H9 (cell line): ENCODE measurements at regions not wholly inside any gene's neighbourhood (a gene's known extent, or its start where the extent isn't known, plus 50 kb on each side); places are given as distances from the start of the nearest gene placed in this dataset.

Experiments used
- DNase-seq: peaks from one replicate; pipeline ENCODE4 v3.0.0-alpha.2; 2017
- H2AFZ ChIP-seq: one replicate; pipeline ENCODE4 v1.6.1; 2013; ENCODE audit warnings: mild to moderate bottlenecking, low read length, control low read depth, moderate library complexity
- H2AK5ac ChIP-seq: 2 replicates; pipeline ENCODE4 v1.6.1; 2013; ENCODE audit warnings: low read length, control low read depth, mixed read lengths; ENCODE audit not compliant: insufficient read length
- H2BK120ac ChIP-seq: one replicate; pipeline ENCODE4 v1.6.1; 2013; ENCODE audit warnings: low read depth, mild to moderate bottlenecking, low read length, control low read depth, inconsistent platforms; ENCODE audit not compliant: poor library complexity, severe bottlenecking
- H2BK12ac ChIP-seq: 2 replicates; pipeline ENCODE4 v1.6.1; 2013; ENCODE audit warnings: low read length, control low read depth, mixed read lengths, low read depth; ENCODE audit not compliant: insufficient read length
- H2BK15ac ChIP-seq: 2 replicates; pipeline ENCODE4 v1.6.1; 2013; ENCODE audit warnings: low read depth, low read length, control low read depth
- H2BK20ac ChIP-seq: one replicate; pipeline ENCODE4 v1.6.1; 2013; ENCODE audit warnings: low read depth, mild to moderate bottlenecking, low read length, control low read depth, inconsistent platforms; ENCODE audit not compliant: poor library complexity, severe bottlenecking
- H2BK5ac ChIP-seq: 2 replicates; pipeline ENCODE4 v1.6.1; 2013; ENCODE audit warnings: low read length, control low read depth, mixed read lengths; ENCODE audit not compliant: insufficient read length
- H3K14ac ChIP-seq: 2 replicates; pipeline ENCODE4 v1.6.1; 2013; ENCODE audit warnings: low read length, control low read depth; ENCODE audit not compliant: insufficient read depth
- H3K18ac ChIP-seq: 2 replicates; pipeline ENCODE4 v1.6.1; 2013; ENCODE audit warnings: low read depth, mild to moderate bottlenecking, mixed read lengths, low read length, control low read depth; ENCODE audit not compliant: insufficient read length
- H3K23ac ChIP-seq: 2 replicates; pipeline ENCODE4 v1.6.1; 2013; ENCODE audit warnings: low read length, control low read depth, mixed read lengths, low read depth; ENCODE audit not compliant: insufficient read length
- H3K23me2 ChIP-seq: 2 replicates; pipeline ENCODE4 v1.6.1; 2013; ENCODE audit warnings: low read depth, mild to moderate bottlenecking, mixed read lengths, low read length, control low read depth; ENCODE audit not compliant: insufficient read length, poor library complexity, severe bottlenecking
- H3K27ac ChIP-seq: 2 replicates; pipeline ENCODE4 v1.5.1; 2013; ENCODE audit warnings: low read length, control low read depth, mixed read lengths, low read depth; ENCODE audit not compliant: insufficient read length
- H3K27me3 ChIP-seq: 2 replicates; pipeline ENCODE4 v1.6.1; 2013; ENCODE audit warnings: low read length, control low read depth, inconsistent platforms; ENCODE audit not compliant: insufficient read depth
- H3K4ac ChIP-seq: 2 replicates; pipeline ENCODE4 v1.6.1; 2013; ENCODE audit warnings: low read depth, mild to moderate bottlenecking, control low read depth, inconsistent platforms, low read length, moderate library complexity
- H3K4me1 ChIP-seq: 2 replicates; pipeline ENCODE4 v1.6.1; 2013; ENCODE audit warnings: low read length, control low read depth, inconsistent platforms; ENCODE audit not compliant: insufficient read depth
- H3K4me2 ChIP-seq: 2 replicates; pipeline ENCODE4 v1.6.1; 2013; ENCODE audit warnings: low read length, control low read depth, mixed read lengths; ENCODE audit not compliant: insufficient read length, insufficient read depth
- H3K56ac ChIP-seq: 2 replicates; pipeline ENCODE4 v1.6.1; 2013; ENCODE audit warnings: low read depth, mild to moderate bottlenecking, mixed read lengths, low read length, control low read depth; ENCODE audit not compliant: insufficient read length
- H3K79me1 ChIP-seq: 2 replicates; pipeline ENCODE4 v1.6.1; 2013; ENCODE audit warnings: low read depth, mild to moderate bottlenecking, moderate library complexity, low read length, control low read depth, inconsistent platforms; ENCODE audit not compliant: insufficient read depth, poor library complexity, severe bottlenecking
- H3K79me2 ChIP-seq: 2 replicates; pipeline ENCODE4 v1.6.1; 2013; ENCODE audit warnings: low read length, control low read depth, inconsistent platforms; ENCODE audit not compliant: insufficient read depth
- H3K9ac ChIP-seq: 2 replicates; pipeline ENCODE4 v1.6.1; 2013; ENCODE audit warnings: low read length, control low read depth, mixed read lengths; ENCODE audit not compliant: insufficient read length; ENCODE audit errors: extremely low read depth
- H3K9me3 ChIP-seq: one replicate; pipeline ENCODE4 v1.6.1; 2013; ENCODE audit warnings: low read depth, low read length, inconsistent platforms; ENCODE audit not compliant: control insufficient read depth
- H3T11ph ChIP-seq: one replicate; pipeline ENCODE4 v1.6.1; 2013; ENCODE audit warnings: mild to moderate bottlenecking, low read length, control low read depth, inconsistent platforms
- H4K20me1 ChIP-seq: one replicate; pipeline ENCODE4 v1.6.1; 2013; ENCODE audit not compliant: control insufficient read depth, insufficient read length, insufficient read depth
- H4K5ac ChIP-seq: 2 replicates; pipeline ENCODE4 v1.6.1; 2013; ENCODE audit warnings: low read depth, mild to moderate bottlenecking, mixed read lengths, low read length, control low read depth; ENCODE audit not compliant: insufficient read length
- H4K8ac ChIP-seq: replicated peaks from 2 replicates; pipeline ENCODE4 v1.6.1; 2013; ENCODE audit warnings: low read length, control low read depth, mixed read lengths, low read depth; ENCODE audit not compliant: insufficient read length
- H4K91ac ChIP-seq: 2 replicates; pipeline ENCODE4 v1.6.1; 2013; ENCODE audit warnings: low read depth, mild to moderate bottlenecking, moderate library complexity, mixed read lengths, low read length, control low read depth; ENCODE audit not compliant: insufficient read length
- H3K27ac Mint-ChIP-seq, 3 experiments: 2 replicates in 2 of 3; 3 replicates in 1 of 3; pipeline ENCODE4 v1.8.0; 2020 to 2021; ENCODE audit warnings: mixed read lengths in 3 of 3, mild to moderate bottlenecking in 1 of 3, moderate library complexity in 1 of 3
- H3K27me3 Mint-ChIP-seq: 2 replicates; pipeline ENCODE4 v1.8.0; 2021; ENCODE audit warnings: low read depth, mild to moderate bottlenecking, moderate library complexity, mixed read lengths
- H3K36me3 Mint-ChIP-seq, 3 experiments: 2 replicates in 2 of 3; 3 replicates in 1 of 3; pipeline ENCODE4 v1.8.0; 2020 to 2021; ENCODE audit warnings: low read depth in 3 of 3, mixed read lengths in 3 of 3; ENCODE audit not compliant: insufficient read depth in 1 of 3
- H3K4me1 Mint-ChIP-seq, 2 experiments: 2 replicates each; pipeline ENCODE4 v1.8.0; 2020; ENCODE audit warnings: mixed read lengths in 2 of 2
- H3K4me3 Mint-ChIP-seq, 2 experiments: 2 replicates in 1 of 2; 3 replicates in 1 of 2; pipeline ENCODE4 v1.8.0; 2020 to 2021; ENCODE audit warnings: mild to moderate bottlenecking in 2 of 2, mixed read lengths in 2 of 2, moderate library complexity in 1 of 2
- H3K9me3 Mint-ChIP-seq, 2 experiments: 2 replicates in 1 of 2; 3 replicates in 1 of 2; pipeline ENCODE4 v1.8.0; 2020; ENCODE audit warnings: mild to moderate bottlenecking in 2 of 2, mixed read lengths in 2 of 2, moderate library complexity in 1 of 2
- TF ChIP-seq, protein P1 (sequence below): fragments of 200-600 bp; sonication (generic); conservative IDR thresholded peaks from 3 replicates; pipeline ENCODE4 v1.8.0; 2021; ENCODE audit warnings: antibody characterized with exemption, mild to moderate bottlenecking

DNA sequence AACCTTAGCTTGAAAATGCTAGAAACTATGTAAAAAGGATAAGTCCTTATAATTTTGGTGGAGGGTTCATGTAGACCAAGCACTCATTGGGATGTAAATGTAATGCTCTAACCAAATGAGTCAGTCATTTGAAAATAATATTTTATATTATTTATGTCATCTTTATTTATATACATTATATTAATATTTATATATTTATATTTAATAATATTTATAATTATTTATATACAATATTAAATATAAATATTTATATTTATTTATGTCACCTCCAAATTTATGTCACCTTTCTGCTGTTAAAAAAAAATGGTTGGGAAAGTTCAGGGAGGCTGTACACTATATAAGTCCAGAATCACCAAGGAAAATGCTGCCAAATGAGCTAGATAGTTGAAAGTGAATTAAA, 254.3 kb downstream of the FIGN start:
- Histone ChIP-seq H3K4me1 (no peaks in the 10 kb centered on the region), H4K8ac (no peak overlapping the region), H4K91ac (no peak overlapping the region), H4K20me1 (no peaks in the 10 kb centered on the region), H3K4me2 (no peak overlapping the region), H3K27ac (no peak overlapping the region), H2BK20ac (no peak overlapping the region), H3K23me2 (no peaks in the 10 kb centered on the region), H2BK15ac (no peak overlapping the region), H2BK5ac (no peak overlapping the region), H2AFZ (no peak overlapping the region), H3T11ph (no peak overlapping the region), H3K9me3 (no peaks in the 10 kb centered on the region), H3K14ac (no peak overlapping the region), H3K79me1 (no peaks in the 10 kb centered on the region), H4K5ac (no peak overlapping the region), H2AK5ac (no peak overlapping the region), H3K23ac (no peak overlapping the region), H3K9ac (no peak overlapping the region), H3K27me3 (no peaks in the 10 kb centered on the region), H3K18ac (no peak overlapping the region), H3K79me2 (no peaks in the 10 kb centered on the region), H3K4ac (no peak overlapping the region), H3K56ac (no peak overlapping the region), H2BK12ac (no peak overlapping the region), H2BK120ac (no peak overlapping the region)
- DNase-seq, result no peak
- peaks cover 1% of the 10 kb centered on the region; the same call in 1 of the 2 replicates for H3K27me3 Mint-ChIP-seq
- no peak overlapping the region for H3K27ac Mint-ChIP-seq
- no peak overlapping the region for H3K4me3 Mint-ChIP-seq
- H3K4me1 Mint-ChIP-seq, result no peaks in the 10 kb centered on the region
- H3K9me3 Mint-ChIP-seq, result no peaks in the 10 kb centered on the region; a peak in 1 of 5 replicates
- TF ChIP-seq, protein P1, sequence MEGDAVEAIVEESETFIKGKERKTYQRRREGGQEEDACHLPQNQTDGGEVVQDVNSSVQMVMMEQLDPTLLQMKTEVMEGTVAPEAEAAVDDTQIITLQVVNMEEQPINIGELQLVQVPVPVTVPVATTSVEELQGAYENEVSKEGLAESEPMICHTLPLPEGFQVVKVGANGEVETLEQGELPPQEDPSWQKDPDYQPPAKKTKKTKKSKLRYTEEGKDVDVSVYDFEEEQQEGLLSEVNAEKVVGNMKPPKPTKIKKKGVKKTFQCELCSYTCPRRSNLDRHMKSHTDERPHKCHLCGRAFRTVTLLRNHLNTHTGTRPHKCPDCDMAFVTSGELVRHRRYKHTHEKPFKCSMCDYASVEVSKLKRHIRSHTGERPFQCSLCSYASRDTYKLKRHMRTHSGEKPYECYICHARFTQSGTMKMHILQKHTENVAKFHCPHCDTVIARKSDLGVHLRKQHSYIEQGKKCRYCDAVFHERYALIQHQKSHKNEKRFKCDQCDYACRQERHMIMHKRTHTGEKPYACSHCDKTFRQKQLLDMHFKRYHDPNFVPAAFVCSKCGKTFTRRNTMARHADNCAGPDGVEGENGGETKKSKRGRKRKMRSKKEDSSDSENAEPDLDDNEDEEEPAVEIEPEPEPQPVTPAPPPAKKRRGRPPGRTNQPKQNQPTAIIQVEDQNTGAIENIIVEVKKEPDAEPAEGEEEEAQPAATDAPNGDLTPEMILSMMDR, result no peak
- H3K36me3 Mint-ChIP-seq, result peaks cover 0 to 6% (median 0%) of the 10 kb centered on the region in 3 experiments; a peak in 2 of 7 replicates
